ENCODE measurements at regions not wholly inside any gene's neighbourhood (a gene's known extent, or its start where the extent isn't known, plus 50 kb on each side); places are given as distances from the start of the nearest gene placed in this dataset.

DNA sequence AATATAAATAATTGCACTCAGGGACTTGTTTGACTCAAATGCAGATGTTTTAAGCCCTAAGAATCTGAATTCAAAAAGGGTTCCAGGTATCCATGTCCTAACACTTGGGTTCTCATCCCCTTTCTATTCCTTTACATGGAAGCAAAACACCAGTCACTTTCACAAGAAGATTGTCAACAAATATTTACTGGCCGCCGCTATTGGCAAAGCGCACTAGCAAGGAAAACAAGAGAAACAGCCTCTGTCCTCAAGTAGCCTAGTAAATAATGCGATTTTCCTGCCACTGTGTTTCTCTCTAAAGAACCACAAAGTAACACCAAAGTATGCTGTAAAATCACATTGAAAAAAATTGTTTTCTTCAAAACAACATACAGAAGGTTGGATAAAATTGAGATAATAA, 66.7 kb upstream of the EZH2 start:
- TF ChIP-seq, protein P1, sequence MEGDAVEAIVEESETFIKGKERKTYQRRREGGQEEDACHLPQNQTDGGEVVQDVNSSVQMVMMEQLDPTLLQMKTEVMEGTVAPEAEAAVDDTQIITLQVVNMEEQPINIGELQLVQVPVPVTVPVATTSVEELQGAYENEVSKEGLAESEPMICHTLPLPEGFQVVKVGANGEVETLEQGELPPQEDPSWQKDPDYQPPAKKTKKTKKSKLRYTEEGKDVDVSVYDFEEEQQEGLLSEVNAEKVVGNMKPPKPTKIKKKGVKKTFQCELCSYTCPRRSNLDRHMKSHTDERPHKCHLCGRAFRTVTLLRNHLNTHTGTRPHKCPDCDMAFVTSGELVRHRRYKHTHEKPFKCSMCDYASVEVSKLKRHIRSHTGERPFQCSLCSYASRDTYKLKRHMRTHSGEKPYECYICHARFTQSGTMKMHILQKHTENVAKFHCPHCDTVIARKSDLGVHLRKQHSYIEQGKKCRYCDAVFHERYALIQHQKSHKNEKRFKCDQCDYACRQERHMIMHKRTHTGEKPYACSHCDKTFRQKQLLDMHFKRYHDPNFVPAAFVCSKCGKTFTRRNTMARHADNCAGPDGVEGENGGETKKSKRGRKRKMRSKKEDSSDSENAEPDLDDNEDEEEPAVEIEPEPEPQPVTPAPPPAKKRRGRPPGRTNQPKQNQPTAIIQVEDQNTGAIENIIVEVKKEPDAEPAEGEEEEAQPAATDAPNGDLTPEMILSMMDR (conservative IDR thresholded peaks at IDR 0.05; ENCODE audit: low read depth, low read length): no peak
- no peak overlapping the region for H3K4me3 ChIP-seq (ENCODE audit: low read depth, low read length)
- no peak for DNase-seq (ENCODE audit: low read depth)

DNA sequence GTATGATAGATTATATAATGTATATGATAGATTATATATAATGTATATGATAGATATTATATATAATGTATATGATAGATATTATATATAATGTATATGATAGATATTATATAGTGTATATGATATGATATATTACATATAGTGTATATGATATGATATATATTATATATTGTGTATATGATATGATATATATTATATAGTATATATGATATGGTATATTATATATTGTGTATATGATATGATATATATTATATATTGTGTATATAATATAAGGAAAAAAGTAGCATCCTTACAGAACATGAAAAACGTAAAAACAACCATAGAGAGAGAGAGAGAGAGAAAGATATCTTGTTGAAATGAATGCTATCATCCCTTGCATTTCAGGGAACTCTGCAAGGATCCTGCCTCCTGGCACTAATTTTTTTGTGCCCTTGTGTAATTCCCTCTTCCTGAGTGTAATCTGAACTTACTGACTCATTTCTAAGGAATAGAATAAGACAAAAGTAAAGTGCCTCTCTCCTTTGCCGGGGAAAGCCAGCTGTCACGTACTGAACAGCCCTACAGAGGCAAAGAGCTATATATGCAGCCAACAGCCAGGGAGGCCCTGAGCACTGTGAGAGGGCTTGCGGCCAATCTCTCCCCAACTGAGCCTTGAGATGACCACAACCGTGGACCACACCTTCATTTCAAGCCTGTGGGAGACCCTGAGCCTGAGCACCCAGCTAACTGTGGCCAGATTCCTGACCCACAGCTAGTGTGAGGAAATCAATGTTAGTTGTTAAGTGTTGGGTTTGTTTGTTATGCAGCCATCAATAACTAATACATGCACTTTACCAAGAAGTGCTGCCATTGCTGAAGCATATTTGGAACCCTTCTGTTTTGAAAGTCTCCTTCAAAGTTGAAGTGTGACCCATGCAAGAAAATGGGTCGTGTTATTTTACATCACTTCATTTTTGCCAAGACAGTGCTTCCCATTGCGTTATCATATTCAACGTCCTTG, 61.1 kb upstream of the EZH2 start:
- TF ChIP-seq, protein P1 (conservative IDR thresholded peaks at IDR 0.05; ENCODE audit: low read depth, low read length): no peak
- H3K4me3 ChIP-seq (ENCODE audit: low read depth, low read length): no peak overlapping the region
- DNase-seq (ENCODE audit: low read depth): no peak

DNA sequence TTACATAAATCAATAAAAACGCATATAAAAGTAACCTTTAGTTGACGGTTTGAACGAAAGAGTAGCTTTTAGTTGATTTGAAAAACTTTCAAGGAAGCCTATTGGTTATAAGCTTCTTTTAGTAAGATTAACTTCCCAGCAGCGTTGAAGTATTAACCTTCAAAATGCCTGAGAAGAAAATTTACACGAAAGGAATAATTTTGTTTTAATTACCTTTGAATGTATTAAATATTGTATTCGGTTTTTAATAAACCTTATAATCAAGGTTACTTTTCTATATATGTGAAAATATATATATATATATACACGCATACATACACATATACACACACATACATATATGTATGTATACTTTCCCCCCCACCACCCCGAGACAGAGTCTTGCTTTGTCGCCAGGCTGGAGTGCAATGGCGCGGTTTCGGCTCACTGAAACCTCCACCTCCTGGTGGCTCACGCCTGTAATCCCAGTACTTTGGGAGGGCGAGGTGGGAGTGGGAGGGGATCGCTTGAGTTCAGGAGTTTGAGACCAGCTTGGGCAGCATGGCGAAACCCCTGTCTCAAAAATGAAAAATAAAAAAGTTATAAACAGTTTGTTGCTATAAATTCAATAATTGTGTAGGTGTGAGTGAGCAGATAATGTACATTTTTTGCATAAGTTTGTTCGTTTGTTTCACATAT, 57.6 kb upstream of the EZH2 start:
- H3K4me3 ChIP-seq (ENCODE audit: low read depth, low read length): peak overlapping the region; percentile 81
- no peak for DNase-seq (ENCODE audit: low read depth)
- TF ChIP-seq, protein P1 (conservative IDR thresholded peaks at IDR 0.05; ENCODE audit: low read depth, low read length): peak; percentile 53

DNA sequence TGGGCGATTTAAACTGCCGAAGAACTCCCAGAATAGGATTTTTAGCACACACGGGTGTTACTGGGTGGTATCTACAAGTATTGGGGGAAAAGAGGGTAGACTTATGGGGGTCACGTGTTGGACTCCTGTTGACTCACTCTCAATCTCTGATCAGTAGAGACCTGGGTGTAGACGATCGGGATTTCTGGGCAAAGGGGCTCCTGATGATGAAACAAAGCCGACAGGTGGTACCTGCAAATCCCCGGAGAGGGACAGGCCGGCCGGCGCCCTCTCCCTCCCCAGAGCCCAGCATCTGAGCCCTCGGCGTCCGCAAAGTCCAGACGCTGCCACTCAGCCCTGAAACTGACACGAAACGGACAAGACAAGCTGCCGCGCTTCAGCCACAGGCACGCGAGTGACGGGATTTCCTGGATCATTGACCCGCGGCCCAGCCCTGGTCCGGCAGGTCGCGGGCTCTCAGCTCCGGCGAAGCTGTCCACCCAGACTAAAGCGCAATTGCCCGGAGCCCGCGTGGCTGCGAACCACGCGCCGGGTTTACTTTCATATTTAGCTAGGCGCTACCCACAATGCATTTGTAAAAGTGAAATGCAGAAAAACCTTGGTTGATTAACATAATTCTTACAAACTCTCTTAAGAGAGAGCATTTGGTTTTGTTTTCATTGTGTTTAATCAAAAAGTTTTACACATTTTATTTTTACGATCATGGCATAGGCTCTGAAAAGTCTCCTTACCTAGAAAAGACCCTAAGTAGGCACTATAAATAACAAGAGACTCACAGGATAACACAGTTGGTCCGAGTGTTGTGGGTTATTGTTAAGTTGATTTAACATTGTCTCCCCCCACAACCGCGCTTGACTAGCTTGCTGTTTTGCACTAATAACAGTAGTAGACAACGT, 56.9 kb upstream of the EZH2 start:
- TF ChIP-seq, protein P1 (conservative IDR thresholded peaks at IDR 0.05; ENCODE audit: low read depth, low read length): no peak
- DNase-seq (ENCODE audit: low read depth): no peak
- peak overlapping the region; percentile 81 for H3K4me3 ChIP-seq (ENCODE audit: low read depth, low read length)

DNA sequence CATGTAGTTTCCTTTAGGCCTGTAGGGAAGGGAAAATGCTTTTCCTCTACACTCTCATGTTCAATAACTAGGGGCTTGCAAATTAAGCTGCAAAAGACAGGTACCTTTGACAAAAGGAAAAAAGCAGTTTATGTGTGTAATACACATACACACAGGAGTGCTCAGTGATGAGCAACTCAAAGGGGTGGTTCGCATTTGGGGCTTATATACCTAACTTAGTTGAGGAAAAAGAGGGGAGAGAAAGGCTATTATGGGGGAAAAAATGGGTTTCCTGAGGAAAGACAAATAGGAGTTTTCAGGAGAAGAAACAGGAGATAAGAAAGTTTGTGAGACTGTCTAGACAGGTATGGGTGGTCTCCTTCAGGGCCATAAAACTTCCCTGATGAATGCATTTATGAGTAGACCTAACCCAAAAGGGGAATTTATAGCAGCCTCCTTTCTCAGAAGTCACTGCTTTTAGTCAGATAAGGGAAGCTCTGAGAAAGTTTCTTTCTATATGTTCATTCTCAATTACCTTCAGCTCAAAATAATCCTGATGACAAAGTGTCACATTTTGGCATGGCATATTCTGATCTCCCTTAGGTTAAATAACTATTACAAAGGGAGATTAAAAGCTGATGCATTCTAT, 55.2 kb upstream of the EZH2 start:
- DNase-seq (ENCODE audit: low read depth): no peak
- no peak overlapping the region for H3K4me3 ChIP-seq (ENCODE audit: low read depth, low read length)
- TF ChIP-seq, protein P1 (conservative IDR thresholded peaks at IDR 0.05; ENCODE audit: low read depth, low read length): no peak

DNA sequence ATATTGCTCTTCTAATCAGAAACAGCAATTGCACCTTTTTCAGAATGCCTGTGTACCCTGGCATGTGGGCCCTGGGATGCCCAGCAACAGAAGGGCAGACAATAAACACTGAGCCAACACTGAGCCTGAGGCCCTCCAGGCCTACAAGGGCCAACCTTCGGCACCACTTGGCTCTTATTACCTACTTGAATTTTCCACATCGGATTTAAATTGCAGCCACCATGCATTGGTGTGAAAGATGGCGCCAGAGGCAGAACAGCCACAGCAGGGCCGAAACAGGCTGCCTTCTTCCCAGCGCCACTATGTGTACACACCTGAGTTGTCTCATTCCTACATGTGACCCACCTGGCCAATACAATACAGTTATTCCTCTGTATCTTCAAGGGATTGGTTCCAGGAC, 51.4 kb upstream of the EZH2 start:
- no peak for DNase-seq (ENCODE audit: low read depth)
- no peak overlapping the region for H3K4me3 ChIP-seq (ENCODE audit: low read depth, low read length)
- TF ChIP-seq, protein P1 (conservative IDR thresholded peaks at IDR 0.05; ENCODE audit: low read depth, low read length): no peak
